Suprapubic skin (tissue), 3 donors: ENCODE measurements at regions not wholly inside any gene's neighbourhood (a gene's known extent, or its start where the extent isn't known, plus 50 kb on each side); places are given as distances from the start of the nearest gene placed in this dataset.

Experiments
- CTCF ChIP-seq, 2 donors: fragments of 200-600 bp in 1 of 2; fragments of 450-650 bp in 1 of 2; sonication (generic) in 1 of 2; IDR thresholded peaks; one replicate each; pipeline ENCODE4 v1.5.1; 2016 to 2019; ENCODE audit warnings: antibody characterized with exemption in 2 of 2, mild to moderate bottlenecking in 1 of 2, moderate library complexity in 1 of 2
- POLR2A ChIP-seq, 2 donors: fragments of 450-650 bp; IDR thresholded peaks; one replicate each; pipeline ENCODE4 v1.6.1; 2017; ENCODE audit warnings: antibody characterized with exemption in 2 of 2, mild to moderate bottlenecking in 2 of 2, moderate library complexity in 2 of 2

DNA sequence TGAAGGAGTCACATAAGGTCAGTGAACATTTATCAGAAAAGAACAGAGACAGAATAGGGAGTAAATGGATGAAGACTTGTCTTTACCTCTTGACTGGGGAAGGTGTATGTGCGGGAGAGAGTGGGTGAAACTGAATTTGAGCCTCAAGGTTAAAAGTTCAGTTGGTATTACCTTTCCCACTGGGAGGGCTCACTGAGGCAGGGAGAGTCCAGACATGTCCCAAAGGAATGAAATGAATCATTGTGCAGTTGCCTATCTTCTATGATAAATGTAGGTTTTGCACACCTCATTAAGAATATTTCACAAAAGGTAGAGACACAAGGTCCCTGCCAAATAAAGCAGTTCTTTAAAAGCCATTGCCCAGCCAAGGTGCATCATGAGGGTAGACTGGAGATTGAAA lies 105.2 kb downstream of the KCNA5 start:
- no peak for TF ChIP-seq CTCF (IDR thresholded peaks at IDR 0.05)
- no peak for TF ChIP-seq POLR2A (IDR thresholded peaks at IDR 0.05)
